Stimulated activated naive B cell treated with anti-CD40 and anti-IgM and Interleukin-4, amounts not matched to agents 10 μg/mL and 1 μg/mL and 100 μg/mL, for 72 hours (primary cell): ENCODE measurements at regions not wholly inside any gene's neighbourhood (a gene's known extent, or its start where the extent isn't known, plus 50 kb on each side); places are given as distances from the start of the nearest gene placed in this dataset.

ENCODE experiments used
- ATAC-seq, 2 donors: fragments of 150-1000 bp; cut with Tn5 transposase; replicated peaks; 2 replicates each; pipeline ENCODE4 v1.10.0; 2021; ENCODE audit warnings: moderate library complexity in 1 of 2
- DNase-seq: peaks from one replicate; pipeline ENCODE4 v3.0.0; 2021
- H3K27ac Mint-ChIP-seq: one replicate; pipeline ENCODE4 v1.8.0; 2022; ENCODE audit warnings: mild to moderate bottlenecking, mixed read lengths
- H3K27me3 Mint-ChIP-seq, 2 donors: one replicate each; pipeline ENCODE4 v1.8.0; 2022; ENCODE audit warnings: mixed read lengths in 2 of 2
- H3K36me3 Mint-ChIP-seq, 2 donors: one replicate each; pipeline ENCODE4 v1.8.0; 2022; ENCODE audit warnings: mixed read lengths in 2 of 2, mild to moderate bottlenecking in 1 of 2
- H3K4me1 Mint-ChIP-seq, 2 donors: one replicate each; pipeline ENCODE4 v1.8.0; 2022; ENCODE audit warnings: mixed read lengths in 2 of 2, mild to moderate bottlenecking in 1 of 2
- H3K4me3 Mint-ChIP-seq, 2 donors: one replicate each; pipeline ENCODE4 v1.8.0; 2022; ENCODE audit warnings: mild to moderate bottlenecking in 2 of 2, mixed read lengths in 2 of 2, moderate library complexity in 1 of 2
- H3K9me3 Mint-ChIP-seq, 2 donors: one replicate each; pipeline ENCODE4 v1.8.0; 2022; ENCODE audit warnings: mixed read lengths in 2 of 2, mild to moderate bottlenecking in 1 of 2

DNA sequence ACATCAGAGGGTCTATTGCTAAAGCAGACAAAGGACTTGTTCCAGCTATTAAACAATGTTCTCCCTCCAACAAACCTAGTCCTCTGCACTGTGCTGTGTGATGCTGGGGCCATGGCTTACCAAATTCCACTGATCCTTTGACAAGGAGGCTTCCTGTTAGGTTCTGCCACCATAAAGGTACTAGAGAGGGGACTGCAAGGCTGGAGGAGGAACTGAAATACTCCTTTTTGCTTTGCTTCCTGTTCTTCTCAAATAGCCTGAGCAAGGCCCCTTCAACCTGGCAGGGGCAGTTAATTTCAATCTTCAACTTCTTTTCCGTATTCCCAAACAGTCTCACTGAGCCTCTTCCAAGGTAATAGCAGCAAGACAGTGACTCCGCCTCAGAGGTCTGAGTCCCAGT lies 286.4 kb upstream of the IRAK1BP1 start:
- no peaks in the 10 kb centered on the region for H3K36me3 Mint-ChIP-seq
- H3K27me3 Mint-ChIP-seq, result no peaks in the 10 kb centered on the region
- H3K4me3 Mint-ChIP-seq, result no peak overlapping the region
- H3K4me1 Mint-ChIP-seq, result no peaks in the 10 kb centered on the region
- no peaks in the 10 kb centered on the region for H3K9me3 Mint-ChIP-seq
- ATAC-seq, result peak; percentile 27 to 34
- H3K27ac Mint-ChIP-seq, result no peak overlapping the region
- DNase-seq, result no peak

DNA sequence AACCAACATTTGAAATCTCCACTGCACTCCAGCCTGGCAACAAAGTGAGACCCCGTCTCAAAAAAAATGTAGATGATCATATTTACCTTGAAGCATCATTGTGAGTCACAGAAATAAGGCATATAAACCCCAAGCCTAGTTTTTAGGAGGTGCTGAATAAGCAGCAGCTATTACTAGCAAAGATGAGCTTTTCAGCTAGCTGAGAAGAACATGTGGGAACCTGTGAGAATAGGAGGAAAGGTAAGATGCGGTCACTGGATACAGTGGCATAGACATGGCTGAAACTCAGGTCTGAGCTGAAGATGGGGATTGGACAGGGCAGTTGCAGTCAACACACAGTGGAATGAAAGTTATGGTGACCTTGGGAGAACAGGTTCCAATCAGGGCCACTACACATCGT lies 284.3 kb upstream of the IRAK1BP1 start:
- no peaks in the 10 kb centered on the region for H3K36me3 Mint-ChIP-seq
- no peak overlapping the region for H3K27ac Mint-ChIP-seq
- DNase-seq, result no peak
- H3K27me3 Mint-ChIP-seq, result no peaks in the 10 kb centered on the region
- H3K4me3 Mint-ChIP-seq, result no peak overlapping the region
- no peaks in the 10 kb centered on the region for H3K9me3 Mint-ChIP-seq
- no peak for ATAC-seq
- no peaks in the 10 kb centered on the region for H3K4me1 Mint-ChIP-seq

GRCh38 chr6:78589436-78589835 lies 277.9 kb upstream of the IRAK1BP1 start:
- no peaks in the 10 kb centered on the region for H3K36me3 Mint-ChIP-seq
- H3K27me3 Mint-ChIP-seq, result no peaks in the 10 kb centered on the region
- DNase-seq, result no peak
- H3K27ac Mint-ChIP-seq, result no peak overlapping the region
- ATAC-seq, result no peak
- peaks cover 0 to 2% of the 10 kb centered on the region in 2 donors for H3K9me3 Mint-ChIP-seq
- no peak overlapping the region for H3K4me3 Mint-ChIP-seq
- H3K4me1 Mint-ChIP-seq, result no peaks in the 10 kb centered on the region

DNA sequence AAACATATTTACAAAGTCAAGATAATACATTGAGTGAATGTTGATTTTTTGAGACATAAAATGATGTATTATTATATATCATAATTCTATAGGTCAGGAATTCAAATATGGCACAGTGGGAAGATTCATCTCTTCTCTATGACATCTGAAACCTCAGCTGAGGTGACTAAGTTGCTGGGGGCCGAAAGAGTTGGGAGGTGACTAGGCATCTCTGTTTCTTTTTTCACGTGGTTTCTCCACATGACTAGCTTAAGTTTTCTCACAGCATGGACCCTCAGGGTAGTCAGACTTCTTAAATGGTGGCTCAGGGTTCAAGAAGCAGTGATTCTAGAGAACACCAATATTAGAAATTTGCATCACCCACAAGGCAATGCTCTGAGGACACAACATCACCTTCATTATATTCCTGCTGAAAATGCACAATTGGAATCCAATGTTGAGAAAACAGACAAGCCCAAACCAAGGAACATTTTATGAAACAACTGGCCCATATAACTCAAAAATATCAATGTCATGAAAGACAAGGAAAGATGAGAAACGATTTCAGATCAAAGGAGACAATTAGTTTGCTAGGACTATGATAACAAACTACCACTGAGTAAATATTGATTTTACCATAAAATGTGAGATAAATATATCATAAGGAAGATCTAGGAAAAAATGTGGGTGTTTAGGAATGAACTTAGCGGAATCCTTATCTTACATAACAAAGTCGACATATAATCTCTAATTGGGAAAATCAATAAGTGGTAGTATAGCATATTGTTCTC lies 273.3 kb upstream of the IRAK1BP1 start:
- DNase-seq, result no peak
- ATAC-seq, result no peak

GRCh38 chr6:78594668-78595066 lies 272.7 kb upstream of the IRAK1BP1 start:
- Mint-ChIP-seq H3K36me3 (no peaks in the 10 kb centered on the region), H3K4me3 (no peak overlapping the region)

More for the DNA sequence above, 273.3 kb upstream of the IRAK1BP1 start:
- Mint-ChIP-seq H3K9me3 (peaks cover 0 to 4% of the 10 kb centered on the region in 2 donors), H3K27me3 (no peaks in the 10 kb centered on the region), H3K36me3 (no peaks in the 10 kb centered on the region), H3K4me3 (no peak overlapping the region), H3K27ac (no peak overlapping the region), H3K4me1 (no peaks in the 10 kb centered on the region)

DNA sequence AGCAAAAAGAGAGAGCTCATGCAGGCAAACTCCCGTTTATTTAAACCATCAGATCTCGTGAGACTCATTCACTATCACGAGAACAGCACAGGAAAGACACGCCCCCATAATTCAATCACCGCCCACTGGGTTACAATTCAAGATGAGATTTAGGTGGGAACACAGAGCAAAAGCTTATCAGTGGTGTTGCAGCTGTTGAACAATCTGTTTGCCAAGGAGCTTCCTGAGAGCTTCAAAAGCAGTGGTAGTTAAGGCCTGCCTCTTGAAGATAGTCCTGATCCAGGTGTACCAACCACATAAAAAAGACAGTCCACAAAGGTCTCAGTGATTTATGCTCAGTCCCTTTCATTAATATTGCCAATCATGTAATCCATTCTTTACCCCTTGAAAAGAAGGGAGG lies 269.4 kb upstream of the IRAK1BP1 start:
- H3K4me3 Mint-ChIP-seq, result no peak overlapping the region
- no peak for ATAC-seq
- peaks cover 0 to 5% of the 10 kb centered on the region in 2 donors for H3K9me3 Mint-ChIP-seq
- no peak for DNase-seq
- H3K36me3 Mint-ChIP-seq, result no peaks in the 10 kb centered on the region
- H3K27me3 Mint-ChIP-seq, result no peaks in the 10 kb centered on the region
- H3K4me1 Mint-ChIP-seq, result no peaks in the 10 kb centered on the region
- H3K27ac Mint-ChIP-seq, result no peak overlapping the region

More at GRCh38 chr6:78594668-78595066, 272.7 kb upstream of the IRAK1BP1 start:
- ATAC-seq (no peak), DNase-seq (no peak)
- Mint-ChIP-seq H3K27ac (no peak overlapping the region), H3K9me3 (peaks cover 0 to 4% of the 10 kb centered on the region in 2 donors), H3K27me3 (no peaks in the 10 kb centered on the region), H3K4me1 (no peaks in the 10 kb centered on the region)

- no peak for DNase-seq
- H3K4me1 Mint-ChIP-seq, result no peaks in the 10 kb centered on the region
Measured at GRCh38 chr6:78598966-78599365, 268.4 kb upstream of the IRAK1BP1 start.

GRCh38 chr6:78599526-78599925 lies 267.8 kb upstream of the IRAK1BP1 start:
- H3K36me3 Mint-ChIP-seq, result no peaks in the 10 kb centered on the region
- ATAC-seq (no peak), DNase-seq (no peak)
- H3K27me3 Mint-ChIP-seq, result no peaks in the 10 kb centered on the region
- H3K9me3 Mint-ChIP-seq, result peaks cover 0 to 5% of the 10 kb centered on the region in 2 donors
- H3K4me1 Mint-ChIP-seq, result no peaks in the 10 kb centered on the region
- H3K4me3 Mint-ChIP-seq, result no peak overlapping the region
- H3K27ac Mint-ChIP-seq, result no peak overlapping the region

More at GRCh38 chr6:78598966-78599365, 268.4 kb upstream of the IRAK1BP1 start:
- Mint-ChIP-seq H3K4me3 (no peak overlapping the region), H3K27me3 (no peaks in the 10 kb centered on the region), H3K27ac (no peak overlapping the region), H3K9me3 (peaks cover 0 to 5% of the 10 kb centered on the region in 2 donors), H3K36me3 (no peaks in the 10 kb centered on the region)
- no peak for ATAC-seq

GRCh38 chr6:78605909-78606446 lies 261.4 kb upstream of the IRAK1BP1 start:
- no peaks in the 10 kb centered on the region for H3K36me3 Mint-ChIP-seq
- peaks cover 0 to 4% of the 10 kb centered on the region in 2 donors for H3K9me3 Mint-ChIP-seq
- DNase-seq (no peak), ATAC-seq (no peak)
- no peaks in the 10 kb centered on the region for H3K4me1 Mint-ChIP-seq
- H3K27ac Mint-ChIP-seq, result no peak overlapping the region
- H3K4me3 Mint-ChIP-seq, result no peak overlapping the region
- H3K27me3 Mint-ChIP-seq, result no peaks in the 10 kb centered on the region

DNA sequence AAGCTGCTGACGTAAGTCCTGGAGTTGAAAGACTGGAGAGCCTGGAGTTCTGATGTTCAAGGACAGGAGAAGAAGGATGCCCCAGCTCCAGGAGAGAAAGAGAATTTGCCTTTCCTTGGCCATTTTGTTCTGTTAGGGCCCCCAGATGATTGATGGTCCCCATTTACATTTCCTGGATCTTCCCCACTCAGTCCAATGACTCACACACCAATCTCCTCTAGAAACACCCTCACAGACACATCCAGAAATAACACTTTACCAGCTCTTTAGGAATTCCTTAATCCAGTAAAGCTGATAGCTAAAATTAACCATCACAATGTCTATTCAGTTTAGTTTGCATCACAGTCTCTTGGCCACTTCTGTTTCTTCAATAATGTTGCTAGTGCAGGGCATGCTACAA lies 260.2 kb upstream of the IRAK1BP1 start:
- no peaks in the 10 kb centered on the region for H3K36me3 Mint-ChIP-seq
- no peaks in the 10 kb centered on the region for H3K27me3 Mint-ChIP-seq
- peaks cover 0 to 4% of the 10 kb centered on the region in 2 donors for H3K9me3 Mint-ChIP-seq
- no peak overlapping the region for H3K4me3 Mint-ChIP-seq
- no peaks in the 10 kb centered on the region for H3K4me1 Mint-ChIP-seq
- no peak for ATAC-seq
- H3K27ac Mint-ChIP-seq, result no peak overlapping the region
- no peak for DNase-seq

DNA sequence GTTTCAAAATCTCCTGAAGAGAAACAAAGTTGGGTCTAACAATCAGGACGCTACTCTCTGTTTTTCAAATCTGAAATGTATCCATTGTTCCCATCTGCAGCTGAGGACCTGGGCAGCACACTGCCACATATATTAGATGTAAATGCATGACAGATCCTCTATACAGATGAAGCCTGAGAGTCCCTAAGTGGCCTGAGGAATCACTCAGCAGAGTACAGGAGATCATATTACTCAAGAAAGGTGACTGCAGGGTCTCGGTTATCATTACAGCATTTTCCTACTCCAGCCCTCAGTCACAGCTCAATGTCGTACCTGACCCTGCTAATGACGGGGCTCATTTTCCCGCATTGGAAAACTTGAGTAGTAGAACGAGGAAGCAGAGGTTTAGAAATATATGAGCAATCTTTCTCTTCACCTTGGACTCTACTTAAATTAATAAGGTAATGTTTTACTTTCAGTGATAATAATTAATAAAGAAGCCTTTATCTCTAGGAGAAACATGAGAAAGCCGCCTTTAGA lies 256.2 kb upstream of the IRAK1BP1 start:
- H3K27me3 Mint-ChIP-seq, result no peaks in the 10 kb centered on the region
- DNase-seq, result no peak
- H3K9me3 Mint-ChIP-seq, result peaks cover 0 to 4% of the 10 kb centered on the region in 2 donors
- no peak overlapping the region for H3K27ac Mint-ChIP-seq
- H3K4me1 Mint-ChIP-seq, result no peaks in the 10 kb centered on the region
- H3K4me3 Mint-ChIP-seq, result no peak overlapping the region
- ATAC-seq, result no peak
- H3K36me3 Mint-ChIP-seq, result no peaks in the 10 kb centered on the region

DNA sequence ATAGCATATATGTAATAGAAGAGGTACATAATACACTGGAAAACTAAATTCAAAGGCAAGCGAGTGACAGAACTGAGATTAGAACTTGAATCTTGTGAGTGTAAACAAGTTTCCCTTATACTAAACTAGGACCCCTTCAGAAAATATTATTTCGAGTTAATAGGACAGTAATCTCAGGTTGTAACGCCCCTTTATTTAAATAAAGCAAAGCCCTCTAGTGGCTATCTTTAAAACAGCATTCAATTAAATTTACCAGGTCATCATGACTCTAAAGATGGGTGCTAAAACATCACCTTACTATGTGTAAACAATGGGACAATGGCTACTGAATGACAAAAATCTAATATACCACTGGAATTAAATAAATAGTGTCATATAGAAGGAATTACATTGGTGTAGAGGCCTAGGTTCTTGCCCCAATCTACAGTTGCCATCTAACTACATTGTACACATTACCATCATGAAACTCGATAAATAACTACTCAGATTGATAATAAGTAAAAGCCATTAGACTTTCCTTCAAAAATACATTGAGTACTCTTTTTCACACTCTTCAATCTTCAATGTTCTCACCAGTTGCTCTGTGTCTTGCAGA lies 255.4 kb upstream of the IRAK1BP1 start:
- no peak overlapping the region for H3K4me3 Mint-ChIP-seq
- H3K9me3 Mint-ChIP-seq, result peaks cover 0 to 4% of the 10 kb centered on the region in 2 donors
- no peaks in the 10 kb centered on the region for H3K36me3 Mint-ChIP-seq
- no peak overlapping the region for H3K27ac Mint-ChIP-seq
- H3K4me1 Mint-ChIP-seq, result no peaks in the 10 kb centered on the region
- no peaks in the 10 kb centered on the region for H3K27me3 Mint-ChIP-seq
- ATAC-seq, result peak in 1 of 2 donors; percentile 31
- DNase-seq, result no peak

DNA sequence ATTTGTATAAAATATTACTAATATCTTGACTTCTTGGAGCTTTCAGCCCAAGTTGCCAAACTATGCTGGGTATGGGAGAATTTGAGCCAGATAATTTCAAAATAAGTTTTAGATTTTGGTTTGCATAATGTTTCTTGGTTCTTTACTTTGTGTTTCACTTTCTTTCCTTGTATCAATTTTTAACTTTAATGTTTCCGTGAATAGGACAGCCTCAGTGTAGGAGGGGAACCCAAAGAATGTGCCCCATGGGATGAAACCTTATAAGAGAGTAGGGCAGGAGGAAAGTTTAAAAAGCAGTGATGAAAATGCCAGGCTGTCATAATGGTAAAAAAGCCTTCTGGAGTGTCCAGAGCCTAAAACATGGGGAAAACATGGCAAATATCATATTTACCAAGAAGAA lies 252.4 kb upstream of the IRAK1BP1 start:
- Mint-ChIP-seq H3K4me3 (no peak overlapping the region), H3K9me3 (no peaks in the 10 kb centered on the region)

GRCh38 chr6:78615430-78615904 lies 251.9 kb upstream of the IRAK1BP1 start:
- Mint-ChIP-seq H3K27me3 (no peaks in the 10 kb centered on the region), H3K27ac (no peak overlapping the region), H3K4me1 (no peaks in the 10 kb centered on the region), H3K36me3 (no peaks in the 10 kb centered on the region), H3K9me3 (no peaks in the 10 kb centered on the region), H3K4me3 (no peak overlapping the region)
- ATAC-seq (peak; percentile 27 to 45), DNase-seq (no peak)

More for the DNA sequence above, 252.4 kb upstream of the IRAK1BP1 start:
- Mint-ChIP-seq H3K27ac (no peak overlapping the region), H3K4me1 (no peaks in the 10 kb centered on the region), H3K36me3 (no peaks in the 10 kb centered on the region), H3K27me3 (no peaks in the 10 kb centered on the region)
- no peak for ATAC-seq
- DNase-seq, result no peak

- H3K9me3 Mint-ChIP-seq, result no peaks in the 10 kb centered on the region
- ATAC-seq, result no peak
- H3K27me3 Mint-ChIP-seq, result no peaks in the 10 kb centered on the region
- no peak overlapping the region for H3K27ac Mint-ChIP-seq
- no peak overlapping the region for H3K4me3 Mint-ChIP-seq
- DNase-seq, result no peak
- no peaks in the 10 kb centered on the region for H3K36me3 Mint-ChIP-seq
- H3K4me1 Mint-ChIP-seq, result no peaks in the 10 kb centered on the region
Measured at GRCh38 chr6:78618970-78619369, 248.4 kb upstream of the IRAK1BP1 start.
